ENCODE measurements at regions not wholly inside any gene's neighbourhood (a gene's known extent, or its start where the extent isn't known, plus 50 kb on each side); places are given as distances from the start of the nearest gene placed in this dataset.
"Not testable (repeated sequence)": the region's sequence is repeated elsewhere in the genome, so short reads cannot be mapped to it uniquely, and the experiment has no call there.

GRCh38 chr12:63389211-63389610 is 238.2 kb upstream of the AVPR1A start:
- Histone ChIP-seq H3K4me3 (ENCODE audit: extremely low read depth, insufficient read depth, low read length, poor library complexity, severe bottlenecking) (no peak overlapping the region), H3K27ac (ENCODE audit: low read depth, low read length, severe bottlenecking) (no peak overlapping the region), H3K4me1 (ENCODE audit: control insufficient read depth, insufficient read depth, low read length, poor library complexity, severe bottlenecking) (peaks cover 7% of the 10 kb centered on the region), H3K9me3 (ENCODE audit: control insufficient read depth, low read length) (no peaks in the 10 kb centered on the region), H3K36me3 (ENCODE audit: control insufficient read depth, insufficient read depth, low read length) (no peaks in the 10 kb centered on the region)
- 85 to 91% methylated on average over 5 of the region's 7 CpGs for WGBS, 2 experiments (ENCODE audit: insufficient coverage in 2 of 2)

GRCh38 chr12:63387771-63388170 is 236.8 kb upstream of the AVPR1A start:
- Histone ChIP-seq H3K9me3 (ENCODE audit: control insufficient read depth, low read length) (no peaks in the 10 kb centered on the region), H3K4me3 (ENCODE audit: extremely low read depth, insufficient read depth, low read length, poor library complexity, severe bottlenecking) (no peak overlapping the region), H3K36me3 (ENCODE audit: control insufficient read depth, insufficient read depth, low read length) (no peaks in the 10 kb centered on the region), H3K4me1 (ENCODE audit: control insufficient read depth, insufficient read depth, low read length, poor library complexity, severe bottlenecking) (peaks cover 7% of the 10 kb centered on the region), H3K27ac (ENCODE audit: low read depth, low read length, severe bottlenecking) (no peak overlapping the region)
- WGBS, 2 experiments (ENCODE audit: insufficient coverage in 2 of 2): 90 to 93% methylated on average over 1 to 4 of the region's 4 CpGs

GRCh38 chr12:63382930-63383329 is 231.9 kb upstream of the AVPR1A start:
- Histone ChIP-seq H3K27ac (ENCODE audit: low read depth, low read length, severe bottlenecking) (no peak overlapping the region), H3K4me3 (ENCODE audit: extremely low read depth, insufficient read depth, low read length, poor library complexity, severe bottlenecking) (no peak overlapping the region), H3K36me3 (ENCODE audit: control insufficient read depth, insufficient read depth, low read length) (no peaks in the 10 kb centered on the region), H3K4me1 (ENCODE audit: control insufficient read depth, insufficient read depth, low read length, poor library complexity, severe bottlenecking) (no peaks in the 10 kb centered on the region), H3K9me3 (ENCODE audit: control insufficient read depth, low read length) (no peaks in the 10 kb centered on the region)

- H3K4me3 ChIP-seq (ENCODE audit: extremely low read depth, insufficient read depth, low read length, poor library complexity, severe bottlenecking): no peak overlapping the region
- no peaks in the 10 kb centered on the region for H3K9me3 ChIP-seq (ENCODE audit: control insufficient read depth, low read length)
- H3K4me1 ChIP-seq (ENCODE audit: control insufficient read depth, insufficient read depth, low read length, poor library complexity, severe bottlenecking): no peaks in the 10 kb centered on the region
- H3K36me3 ChIP-seq (ENCODE audit: control insufficient read depth, insufficient read depth, low read length): no peaks in the 10 kb centered on the region
- H3K27ac ChIP-seq (ENCODE audit: low read depth, low read length, severe bottlenecking): no peak overlapping the region
- 83% methylated on average over 1 of the region's 1 CpG; no CpG with 5 or more reads in 1 of the 2 experiments for WGBS, 2 experiments (ENCODE audit: insufficient coverage in 2 of 2)
Measured at GRCh38 chr12:63362791-63363190, 211.8 kb upstream of the AVPR1A start.

GRCh38 chr12:63362166-63362565 is 211.2 kb upstream of the AVPR1A start:
- H3K4me1 ChIP-seq (ENCODE audit: control insufficient read depth, insufficient read depth, low read length, poor library complexity, severe bottlenecking): no peaks in the 10 kb centered on the region
- no peak overlapping the region for H3K4me3 ChIP-seq (ENCODE audit: extremely low read depth, insufficient read depth, low read length, poor library complexity, severe bottlenecking)
- no peaks in the 10 kb centered on the region for H3K9me3 ChIP-seq (ENCODE audit: control insufficient read depth, low read length)
- no peak overlapping the region for H3K27ac ChIP-seq (ENCODE audit: low read depth, low read length, severe bottlenecking)
- 92% methylated on average over 2 of the region's 2 CpGs; no CpG with 5 or more reads in 1 of the 2 experiments for WGBS, 2 experiments (ENCODE audit: insufficient coverage in 2 of 2)
- no peaks in the 10 kb centered on the region for H3K36me3 ChIP-seq (ENCODE audit: control insufficient read depth, insufficient read depth, low read length)

- no peaks in the 10 kb centered on the region for H3K36me3 ChIP-seq (ENCODE audit: control insufficient read depth, insufficient read depth, low read length)
- H3K27ac ChIP-seq (ENCODE audit: low read depth, low read length, severe bottlenecking): no peak overlapping the region
Measured at GRCh38 chr12:63354969-63355368, 204.0 kb upstream of the AVPR1A start.

GRCh38 chr12:63353559-63353958 is 202.6 kb upstream of the AVPR1A start:
- Histone ChIP-seq H3K27ac (ENCODE audit: low read depth, low read length, severe bottlenecking) (no peak overlapping the region), H3K9me3 (ENCODE audit: control insufficient read depth, low read length) (no peaks in the 10 kb centered on the region), H3K4me3 (ENCODE audit: extremely low read depth, insufficient read depth, low read length, poor library complexity, severe bottlenecking) (no peak overlapping the region), H3K4me1 (ENCODE audit: control insufficient read depth, insufficient read depth, low read length, poor library complexity, severe bottlenecking) (no peaks in the 10 kb centered on the region), H3K36me3 (ENCODE audit: control insufficient read depth, insufficient read depth, low read length) (no peaks in the 10 kb centered on the region)
- WGBS, 2 experiments (ENCODE audit: insufficient coverage in 2 of 2): no CpG with 5 or more reads among the region's 1 CpG

More at GRCh38 chr12:63354969-63355368, 204.0 kb upstream of the AVPR1A start:
- WGBS, 2 experiments (ENCODE audit: insufficient coverage in 2 of 2): no CpG with 5 or more reads among the region's 1 CpG
- Histone ChIP-seq H3K4me3 (ENCODE audit: extremely low read depth, insufficient read depth, low read length, poor library complexity, severe bottlenecking) (no peak overlapping the region), H3K4me1 (ENCODE audit: control insufficient read depth, insufficient read depth, low read length, poor library complexity, severe bottlenecking) (no peaks in the 10 kb centered on the region), H3K9me3 (ENCODE audit: control insufficient read depth, low read length) (no peaks in the 10 kb centered on the region)

- no peak overlapping the region for H3K27ac ChIP-seq (ENCODE audit: low read depth, low read length, severe bottlenecking)
- H3K4me1 ChIP-seq (ENCODE audit: control insufficient read depth, insufficient read depth, low read length, poor library complexity, severe bottlenecking): no peaks in the 10 kb centered on the region
- H3K36me3 ChIP-seq (ENCODE audit: control insufficient read depth, insufficient read depth, low read length): no peaks in the 10 kb centered on the region
- 100% methylated on average over 1 of the region's 3 CpGs; no CpG with 5 or more reads in 1 of the 2 experiments for WGBS, 2 experiments (ENCODE audit: insufficient coverage in 2 of 2)
- H3K4me3 ChIP-seq (ENCODE audit: extremely low read depth, insufficient read depth, low read length, poor library complexity, severe bottlenecking): no peak overlapping the region
- no peaks in the 10 kb centered on the region for H3K9me3 ChIP-seq (ENCODE audit: control insufficient read depth, low read length)
Measured at GRCh38 chr12:63351370-63351769, 200.4 kb upstream of the AVPR1A start.

GRCh38 chr12:63348556-63348955 is 197.6 kb upstream of the AVPR1A start:
- 100% methylated on average over 1 to 2 of the region's 3 CpGs for WGBS, 2 experiments (ENCODE audit: insufficient coverage in 2 of 2)
- Histone ChIP-seq H3K4me1 (ENCODE audit: control insufficient read depth, insufficient read depth, low read length, poor library complexity, severe bottlenecking) (no peaks in the 10 kb centered on the region), H3K4me3 (ENCODE audit: extremely low read depth, insufficient read depth, low read length, poor library complexity, severe bottlenecking) (no peak overlapping the region), H3K27ac (ENCODE audit: low read depth, low read length, severe bottlenecking) (no peak overlapping the region), H3K36me3 (ENCODE audit: control insufficient read depth, insufficient read depth, low read length) (no peaks in the 10 kb centered on the region), H3K9me3 (ENCODE audit: control insufficient read depth, low read length) (no peaks in the 10 kb centered on the region)

GRCh38 chr12:63337158-63337557 is 186.2 kb upstream of the AVPR1A start:
- H3K27ac ChIP-seq (ENCODE audit: low read depth, low read length, severe bottlenecking); H3K36me3 ChIP-seq (ENCODE audit: control insufficient read depth, insufficient read depth, low read length); H3K4me1 ChIP-seq (ENCODE audit: control insufficient read depth, insufficient read depth, low read length, poor library complexity, severe bottlenecking); H3K9me3 ChIP-seq (ENCODE audit: control insufficient read depth, low read length); H3K4me3 ChIP-seq (ENCODE audit: extremely low read depth, insufficient read depth, low read length, poor library complexity, severe bottlenecking): not testable (repeated sequence)
- WGBS, 2 experiments (ENCODE audit: insufficient coverage in 2 of 2): 34 to 73% methylated on average over 3 to 4 of the region's 4 CpGs

GRCh38 chr12:63326260-63326659 is 175.3 kb upstream of the AVPR1A start:
- Histone ChIP-seq H3K4me1 (ENCODE audit: control insufficient read depth, insufficient read depth, low read length, poor library complexity, severe bottlenecking) (no peaks in the 10 kb centered on the region), H3K36me3 (ENCODE audit: control insufficient read depth, insufficient read depth, low read length) (no peaks in the 10 kb centered on the region), H3K27ac (ENCODE audit: low read depth, low read length, severe bottlenecking) (no peak overlapping the region), H3K4me3 (ENCODE audit: extremely low read depth, insufficient read depth, low read length, poor library complexity, severe bottlenecking) (no peak overlapping the region), H3K9me3 (ENCODE audit: control insufficient read depth, low read length) (no peaks in the 10 kb centered on the region)

GRCh38 chr12:63325757-63326156 is 174.8 kb upstream of the AVPR1A start:
- H3K27ac ChIP-seq (ENCODE audit: low read depth, low read length, severe bottlenecking): no peak overlapping the region
- H3K4me1 ChIP-seq (ENCODE audit: control insufficient read depth, insufficient read depth, low read length, poor library complexity, severe bottlenecking): no peaks in the 10 kb centered on the region
- H3K9me3 ChIP-seq (ENCODE audit: control insufficient read depth, low read length): no peaks in the 10 kb centered on the region
- H3K4me3 ChIP-seq (ENCODE audit: extremely low read depth, insufficient read depth, low read length, poor library complexity, severe bottlenecking): no peak overlapping the region
- 86 to 100% methylated on average over 1 of the region's 1 CpG for WGBS, 2 experiments (ENCODE audit: insufficient coverage in 2 of 2)
- H3K36me3 ChIP-seq (ENCODE audit: control insufficient read depth, insufficient read depth, low read length): no peaks in the 10 kb centered on the region
